GM21515 (cell line): ENCODE measurements at regions not wholly inside any gene's neighbourhood (a gene's known extent, or its start where the extent isn't known, plus 50 kb on each side); places are given as distances from the start of the nearest gene placed in this dataset.
"Not testable (repeated sequence)": the region's sequence is repeated elsewhere in the genome, so short reads cannot be mapped to it uniquely, and the experiment has no call there.

Experiments
- ATAC-seq: cut with Tn5 transposase; IDR thresholded peaks from one replicate; pipeline ENCODE4 v1.9.1; 2021; ENCODE audit not compliant: unreplicated experiment

DNA sequence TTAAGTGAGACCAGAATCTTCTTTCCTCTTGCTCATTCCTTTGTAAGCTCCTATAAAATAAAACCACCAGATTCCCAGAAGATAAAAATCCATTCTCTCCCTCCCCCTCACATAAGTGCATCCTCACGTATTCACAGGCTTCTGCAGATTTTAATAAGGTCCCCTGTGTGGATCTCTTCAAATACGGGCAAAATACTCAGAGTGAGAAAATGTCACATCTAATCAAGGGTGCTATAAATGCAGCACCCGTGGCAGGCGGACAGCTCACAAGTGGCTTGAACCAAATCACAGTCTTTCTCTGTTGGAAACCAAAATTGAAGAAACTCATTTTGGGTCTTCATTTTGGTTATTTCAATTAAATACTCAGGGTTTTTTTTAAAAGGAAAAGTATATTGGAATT lies 212.9 kb upstream of the CMC1 start:
- ATAC-seq = no peak

DNA sequence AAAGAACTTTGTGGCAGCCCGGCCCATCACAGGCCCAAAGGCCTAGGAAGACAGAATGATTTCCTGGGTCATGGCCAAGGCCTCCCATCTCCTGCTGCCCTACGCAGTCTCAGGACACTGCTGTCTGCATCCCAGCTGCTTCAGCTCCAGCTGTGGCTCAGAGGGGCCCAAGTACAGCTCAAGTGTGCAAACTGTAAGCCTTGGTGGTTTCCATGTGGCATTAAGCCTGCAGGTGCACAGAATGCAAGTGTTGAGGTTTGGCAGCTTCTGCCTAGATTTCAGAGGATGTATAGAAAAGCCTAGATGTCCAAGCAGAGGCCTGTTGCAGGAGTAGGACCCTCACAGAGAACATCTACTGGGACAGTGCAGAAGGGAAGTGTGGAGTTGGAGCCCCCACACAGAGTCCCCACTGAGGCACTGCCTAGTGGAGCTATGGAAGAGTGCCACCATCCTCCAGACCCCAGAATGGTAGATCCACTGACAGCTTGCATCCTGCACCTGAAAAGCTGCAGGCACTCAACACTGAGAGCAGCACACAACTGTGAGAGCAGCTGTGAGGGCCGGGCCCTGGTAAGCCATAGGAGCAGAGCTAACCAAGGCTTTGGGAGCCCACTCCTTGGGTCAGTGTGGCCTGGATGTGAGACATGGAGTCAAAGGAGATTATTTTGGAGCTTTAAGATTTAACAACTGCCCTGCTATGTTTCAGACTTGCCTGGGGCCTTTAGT lies 208.2 kb upstream of the CMC1 start:
- ATAC-seq = no peak

DNA sequence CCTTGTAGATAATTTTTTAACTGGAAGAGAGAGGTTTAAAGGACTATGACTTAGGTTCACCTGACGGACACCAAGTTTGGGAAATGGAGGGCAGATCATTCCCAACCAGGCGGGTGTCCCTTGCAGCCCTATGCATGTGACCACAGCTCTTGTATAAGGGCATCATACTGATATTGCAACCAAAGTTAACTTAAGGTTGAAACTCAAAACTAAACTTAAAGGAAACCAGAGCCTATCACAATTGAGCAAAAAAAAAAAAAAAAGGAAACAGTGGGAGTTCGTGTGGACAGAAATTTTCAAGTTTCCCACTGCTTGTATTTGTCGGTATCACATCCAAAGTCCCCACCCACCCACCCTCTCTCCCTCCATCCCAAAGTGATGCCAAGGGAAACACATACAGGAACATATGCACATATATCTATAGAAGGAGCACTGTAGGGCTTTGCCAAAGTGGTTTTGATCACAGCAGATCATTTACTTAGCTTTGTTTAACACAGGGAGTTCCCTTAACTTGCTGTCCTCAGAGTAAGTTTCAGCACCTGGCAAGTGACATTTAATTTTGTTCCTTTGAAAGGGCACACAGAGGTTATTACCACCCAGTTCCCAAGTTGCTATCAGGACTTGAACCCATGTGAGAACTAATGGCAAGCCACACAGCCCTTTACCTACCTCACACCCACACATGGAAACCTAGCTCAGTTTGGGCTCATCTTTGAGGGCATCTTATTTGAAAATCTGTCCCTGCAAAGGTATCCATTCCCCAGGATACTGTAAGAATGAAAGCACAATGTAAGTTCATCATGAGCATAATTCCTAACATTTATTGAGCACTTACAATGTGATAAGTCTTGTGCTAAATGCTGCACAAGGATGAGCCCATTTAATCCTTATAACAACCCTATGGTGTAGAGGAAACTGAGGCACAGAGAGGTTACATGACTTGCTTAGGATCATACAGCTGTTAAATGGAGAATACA lies 204.5 kb upstream of the CMC1 start:
- no peak for ATAC-seq

DNA sequence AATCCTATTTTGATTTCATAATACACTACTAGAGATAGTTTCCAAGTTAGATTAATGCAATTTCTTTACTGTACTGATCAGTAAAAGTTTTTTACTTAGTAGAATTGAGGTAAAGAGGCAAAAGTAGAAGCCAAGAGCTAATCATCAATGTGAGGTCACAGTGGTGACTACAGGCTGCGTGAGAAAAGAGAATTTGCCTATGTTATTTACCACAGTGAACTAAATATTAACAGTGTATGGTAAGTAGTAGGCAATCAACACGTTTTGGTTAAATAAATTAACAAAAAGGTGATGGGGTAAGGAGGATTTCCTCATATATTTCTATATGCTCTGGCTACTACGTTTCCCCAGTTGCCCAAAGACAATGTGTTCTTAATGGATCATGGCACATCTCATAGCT lies 202.2 kb upstream of the CMC1 start:
- ATAC-seq = no peak

DNA sequence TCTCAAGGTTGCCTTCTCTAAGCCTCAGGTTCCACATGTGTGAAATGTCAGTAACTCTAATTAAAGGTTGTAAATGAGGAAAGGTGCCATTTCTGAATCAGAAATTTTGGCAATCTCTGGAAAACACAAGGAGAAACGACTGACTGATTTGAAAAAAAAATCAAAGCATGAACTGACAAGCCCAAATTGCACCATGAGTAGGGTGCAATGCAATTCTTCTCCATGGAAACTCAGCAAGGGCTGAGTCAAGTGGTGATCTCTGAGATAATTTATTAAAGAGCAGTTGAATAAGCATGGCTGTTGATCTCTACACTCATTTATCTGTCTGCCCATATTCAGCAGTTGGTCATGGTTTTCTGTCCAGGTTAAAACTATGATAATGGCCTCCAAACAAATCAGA lies 201.6 kb upstream of the CMC1 start:
- no peak for ATAC-seq

DNA sequence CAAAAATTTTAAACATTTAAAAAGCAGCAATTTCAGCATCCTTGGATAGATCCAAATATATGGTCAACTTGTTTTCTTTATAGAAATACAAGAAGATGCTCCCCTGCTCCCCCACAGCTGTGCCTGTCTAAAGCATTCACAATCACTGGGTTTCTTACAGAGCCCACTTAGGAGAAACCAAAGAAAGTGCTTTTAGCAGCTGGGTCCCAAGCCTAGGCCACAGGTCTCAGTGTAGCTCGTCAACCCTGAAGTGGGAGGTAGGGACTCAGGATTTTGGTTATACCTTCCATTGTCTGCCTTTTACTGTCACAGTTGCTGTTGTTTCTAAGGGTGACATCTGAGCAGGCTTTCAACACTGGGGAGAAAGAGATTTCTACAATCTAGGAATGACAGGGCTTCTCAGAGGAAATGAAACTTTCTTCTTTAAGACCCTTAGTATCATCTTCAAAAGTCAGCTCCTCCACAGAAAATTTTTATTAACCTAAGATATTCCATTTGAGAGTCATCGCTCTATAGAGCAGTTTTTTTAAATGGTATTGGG lies 199.3 kb upstream of the CMC1 start:
- no peak for ATAC-seq

DNA sequence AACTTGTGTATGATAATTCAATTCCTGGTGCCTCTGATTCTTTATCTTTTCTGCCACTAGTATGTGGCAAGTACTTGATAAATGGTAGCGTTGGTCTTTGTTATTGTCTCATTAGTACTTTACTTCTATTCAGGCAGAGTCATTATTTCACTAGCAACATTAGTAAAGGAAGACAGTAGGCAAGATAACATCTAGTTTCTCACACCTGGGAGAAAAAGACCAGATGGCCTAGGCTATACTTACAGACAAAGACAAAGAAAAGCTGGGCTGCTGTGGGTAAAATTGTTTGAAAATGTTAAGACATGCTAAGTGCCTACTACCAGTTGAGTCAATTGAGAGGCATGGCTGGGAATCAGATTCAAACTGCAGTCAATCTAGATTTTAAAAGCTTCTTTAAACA lies 198.7 kb upstream of the CMC1 start:
- ATAC-seq = no peak

DNA sequence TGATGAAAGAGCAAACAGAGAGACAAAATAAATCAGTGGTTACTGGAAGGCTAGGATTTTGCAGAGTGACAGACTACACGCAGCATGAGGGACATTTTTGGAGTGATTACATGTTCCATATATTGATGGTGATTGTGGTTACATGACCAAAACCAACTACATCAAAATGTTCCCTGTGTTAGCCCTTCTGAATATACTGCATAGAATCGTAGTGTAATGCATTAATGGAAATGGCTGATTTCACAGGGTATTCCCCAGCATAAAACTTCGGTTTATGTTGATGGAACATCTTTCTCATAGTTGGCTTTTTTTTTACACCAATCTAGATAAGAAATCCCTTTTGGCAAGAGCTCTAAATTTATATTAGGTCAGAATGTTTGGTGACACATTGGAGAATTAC lies 191.3 kb upstream of the CMC1 start:
- no peak for ATAC-seq

DNA sequence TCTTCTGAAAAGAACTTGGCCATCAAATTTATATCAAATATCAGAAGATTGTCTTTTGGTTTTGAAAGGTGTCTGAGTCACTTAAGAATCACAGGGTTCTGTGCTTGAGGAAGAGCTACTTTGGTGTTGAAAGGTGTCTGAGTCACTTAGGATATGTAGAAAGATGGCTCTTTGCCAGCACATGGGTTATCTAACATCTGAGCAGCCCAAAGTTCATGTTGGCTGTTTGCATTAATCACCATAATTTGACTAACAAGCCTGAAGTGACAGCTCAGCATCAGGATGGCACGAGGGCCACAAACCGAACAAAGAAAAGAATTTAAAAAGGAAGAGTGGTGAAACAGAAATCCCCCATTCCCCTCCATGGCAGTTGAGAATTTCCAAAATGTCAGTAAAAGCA lies 190.5 kb upstream of the CMC1 start:
- no peak for ATAC-seq

DNA sequence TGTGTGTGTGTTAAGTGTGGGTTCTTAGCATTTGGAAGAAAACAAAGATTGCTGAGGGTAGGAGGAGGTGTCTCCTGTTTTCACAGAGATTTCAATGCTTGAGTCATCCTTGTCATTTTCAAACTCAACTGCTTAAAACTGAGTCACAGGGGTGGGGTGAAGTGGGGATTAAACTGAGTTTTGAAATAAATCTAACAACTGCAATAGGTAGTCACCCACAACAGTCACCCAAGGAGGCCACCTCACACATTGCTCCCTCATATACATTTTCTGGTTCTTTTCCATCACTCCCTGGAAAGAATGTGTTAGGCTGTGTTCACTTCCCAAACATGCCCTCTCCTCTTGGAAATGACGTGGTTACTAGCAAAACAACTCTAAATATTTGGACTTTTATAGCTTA lies 187.7 kb upstream of the CMC1 start:
- no peak for ATAC-seq

DNA sequence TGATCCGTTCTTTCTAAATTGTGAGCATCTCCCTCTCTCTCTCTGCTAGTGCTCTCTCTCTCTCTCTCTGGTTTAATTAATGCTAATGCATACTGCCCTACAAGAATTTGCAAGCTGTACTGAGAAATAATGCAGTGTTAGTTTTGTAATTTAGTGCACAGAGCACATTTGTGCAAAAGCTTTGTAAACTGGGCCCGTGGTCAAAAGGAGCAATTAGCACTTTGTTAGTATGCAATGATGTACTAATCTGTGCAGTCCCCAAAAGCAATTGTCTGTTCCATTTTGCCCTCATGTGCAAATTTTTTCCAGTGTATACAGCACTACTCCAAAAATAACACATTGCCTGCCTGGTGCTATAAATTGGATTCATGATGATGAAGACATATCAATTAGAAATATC lies 184.6 kb upstream of the CMC1 start:
- no peak for ATAC-seq

DNA sequence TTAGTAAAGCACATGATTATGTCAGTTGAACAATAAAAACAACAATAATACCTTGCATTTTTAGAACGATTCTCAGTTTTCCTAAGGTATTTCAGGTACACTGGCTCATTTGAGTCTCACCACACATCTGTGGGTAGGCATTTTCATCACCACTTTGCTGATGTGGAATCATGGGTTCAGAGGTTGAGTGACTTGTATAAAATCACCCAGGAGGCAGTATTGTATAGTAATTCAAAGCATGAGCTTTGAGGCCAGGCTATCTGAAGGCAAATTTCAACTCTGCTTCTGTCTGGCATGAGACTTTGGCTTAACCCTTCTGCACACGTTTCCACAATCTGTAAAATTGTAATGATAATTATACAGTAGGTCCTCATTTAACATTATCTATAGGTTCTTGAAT lies 183.9 kb upstream of the CMC1 start:
- ATAC-seq = no peak

DNA sequence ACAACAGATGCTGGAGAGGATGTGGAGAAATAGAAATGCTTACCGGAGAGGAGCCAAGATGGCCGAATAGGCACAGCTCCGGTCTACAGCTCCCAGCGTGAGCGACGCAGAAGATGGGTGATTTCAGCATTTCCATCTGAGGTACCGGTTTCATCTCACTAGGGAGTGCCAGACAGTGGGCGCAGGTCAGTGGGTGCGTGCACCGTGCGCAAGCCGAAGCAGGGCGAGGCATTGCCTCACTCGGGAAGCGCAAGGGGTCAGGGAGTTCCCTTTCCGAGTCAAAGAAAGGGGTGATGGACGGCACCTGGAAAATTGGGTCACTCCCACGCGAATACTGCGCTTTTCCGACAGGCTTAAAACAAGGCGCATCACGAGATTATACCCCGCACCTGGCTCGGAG lies 182.2 kb upstream of the CMC1 start:
- ATAC-seq = not testable (repeated sequence)

DNA sequence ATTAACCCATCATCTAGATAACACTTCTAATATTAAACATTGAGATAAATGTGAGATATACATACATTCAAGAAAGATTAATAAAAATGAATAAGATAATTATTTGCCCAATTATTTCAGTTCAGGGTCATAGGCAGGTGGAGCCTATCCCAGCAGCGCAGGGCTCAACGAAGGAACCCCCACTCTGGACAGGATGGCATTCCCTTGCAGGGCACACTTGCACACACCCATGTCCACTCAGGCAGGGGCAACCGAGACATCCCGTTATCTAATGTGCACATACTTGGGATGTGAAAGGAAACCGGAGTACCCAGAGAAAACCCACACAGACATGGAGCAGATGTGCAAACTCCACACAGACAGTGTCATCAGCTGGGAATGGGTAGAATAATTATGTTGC lies 175.4 kb upstream of the CMC1 start:
- ATAC-seq = no peak

DNA sequence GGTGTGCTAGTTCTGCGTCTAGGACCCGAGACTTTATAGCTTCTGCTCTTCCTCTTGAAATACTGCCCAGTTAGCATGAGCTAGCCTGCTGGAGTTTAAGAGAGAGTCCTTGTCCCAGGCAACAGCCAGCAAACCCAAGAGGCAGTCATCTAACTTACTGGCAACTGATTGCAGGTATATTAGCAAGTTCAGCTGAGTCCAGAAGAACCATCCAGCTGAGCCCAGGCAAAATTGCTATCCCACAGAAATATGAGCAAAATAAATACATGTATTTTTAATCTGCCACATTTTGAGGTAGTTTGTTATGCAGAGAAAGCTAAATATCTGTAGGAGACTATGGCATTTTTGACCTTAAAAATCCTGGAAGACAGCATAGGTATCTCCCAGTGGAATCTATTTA lies 174.4 kb upstream of the CMC1 start:
- no peak for ATAC-seq

DNA sequence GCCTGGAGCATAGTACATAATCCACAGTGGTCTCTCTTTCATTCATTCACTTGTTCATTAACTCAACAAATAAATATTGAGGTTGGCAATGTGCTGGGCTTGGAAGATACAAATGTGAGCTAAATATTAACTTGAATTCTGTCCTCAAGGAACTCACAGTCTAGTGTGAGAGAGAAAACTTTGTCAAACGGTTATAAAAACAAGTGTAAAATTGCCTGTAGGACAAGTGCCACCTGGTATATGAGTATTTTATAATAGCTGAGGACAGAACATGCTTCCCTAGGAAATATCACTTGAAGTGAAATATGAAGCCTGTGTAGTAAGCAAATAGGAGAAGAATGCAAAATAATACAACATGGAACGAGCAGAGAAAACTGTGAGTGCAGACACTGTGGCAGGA lies 173.1 kb upstream of the CMC1 start:
- no peak for ATAC-seq

DNA sequence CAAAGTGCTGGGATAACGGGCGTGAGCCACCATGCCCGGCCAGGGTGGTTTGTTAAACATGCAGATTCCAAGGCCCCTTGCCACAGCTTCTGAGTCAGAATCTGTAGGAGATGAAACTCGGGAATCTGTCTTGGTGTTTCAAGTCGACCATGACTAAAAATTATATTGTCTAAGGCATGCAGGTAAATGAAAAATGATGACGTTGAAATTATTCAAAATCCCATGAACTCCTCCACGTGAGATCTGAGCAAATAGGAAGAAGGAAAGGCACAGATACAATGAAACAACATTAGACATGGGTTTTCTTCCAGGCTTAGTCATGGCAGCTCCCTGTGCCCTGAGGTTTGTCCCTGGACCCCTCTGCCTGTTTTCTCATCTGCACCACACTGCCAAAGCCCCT lies 172.0 kb upstream of the CMC1 start:
- no peak for ATAC-seq

DNA sequence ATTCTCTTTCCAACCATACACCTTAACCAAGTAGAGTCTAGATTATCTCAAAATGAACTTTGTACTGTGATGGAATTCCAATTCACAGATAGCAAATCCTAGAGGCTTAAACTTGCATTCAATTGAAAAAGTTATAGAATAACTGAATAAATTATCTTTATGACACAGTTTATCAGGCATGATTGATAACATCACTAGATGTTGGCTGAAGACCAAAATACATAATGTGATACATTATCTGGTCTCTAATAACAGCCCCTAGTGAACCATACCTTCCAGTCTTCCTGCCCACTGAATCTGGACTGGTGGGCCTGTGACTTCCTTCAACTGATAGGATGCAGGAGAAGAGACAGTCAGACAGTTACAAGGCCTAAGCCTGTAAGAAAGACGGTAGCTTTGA lies 165.2 kb upstream of the CMC1 start:
- no peak for ATAC-seq

DNA sequence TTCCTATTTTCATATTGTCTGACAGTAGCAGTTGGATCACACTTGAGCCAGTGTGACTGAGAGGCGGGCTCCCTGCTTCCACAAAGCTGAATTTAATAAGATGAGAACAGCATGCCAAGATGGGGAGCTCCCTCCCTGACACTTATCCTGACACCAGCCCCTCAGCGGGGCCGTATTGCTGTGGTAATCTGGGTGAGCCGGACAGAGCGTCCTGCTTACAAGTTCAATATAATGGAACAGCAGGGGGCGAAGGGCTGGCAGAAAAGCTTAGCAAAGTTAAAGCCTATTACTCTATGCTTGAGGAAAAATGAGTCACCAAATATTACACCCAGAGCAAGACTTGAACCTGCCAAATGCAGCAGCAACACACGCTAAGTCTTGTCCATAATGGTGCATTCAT lies 163.8 kb upstream of the CMC1 start:
- ATAC-seq = no peak

DNA sequence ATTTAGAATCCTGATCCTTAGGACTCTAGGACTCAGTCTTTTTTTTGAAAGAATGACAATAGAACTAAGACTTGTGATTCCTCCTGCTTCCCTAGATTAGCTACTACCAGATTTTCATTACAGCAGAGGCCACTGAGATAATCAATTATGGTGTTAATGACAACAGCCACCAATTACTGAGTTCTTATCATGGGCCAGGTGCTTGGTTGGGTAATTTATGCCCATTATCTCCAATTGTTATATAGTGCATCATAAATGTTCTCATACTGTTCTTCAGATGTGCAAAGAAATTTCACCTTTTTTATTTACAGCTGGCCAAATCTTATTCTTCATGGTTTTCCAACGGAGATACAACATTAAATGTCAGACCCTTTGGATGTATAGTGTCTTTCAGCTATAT lies 162.9 kb upstream of the CMC1 start:
- ATAC-seq = no peak

DNA sequence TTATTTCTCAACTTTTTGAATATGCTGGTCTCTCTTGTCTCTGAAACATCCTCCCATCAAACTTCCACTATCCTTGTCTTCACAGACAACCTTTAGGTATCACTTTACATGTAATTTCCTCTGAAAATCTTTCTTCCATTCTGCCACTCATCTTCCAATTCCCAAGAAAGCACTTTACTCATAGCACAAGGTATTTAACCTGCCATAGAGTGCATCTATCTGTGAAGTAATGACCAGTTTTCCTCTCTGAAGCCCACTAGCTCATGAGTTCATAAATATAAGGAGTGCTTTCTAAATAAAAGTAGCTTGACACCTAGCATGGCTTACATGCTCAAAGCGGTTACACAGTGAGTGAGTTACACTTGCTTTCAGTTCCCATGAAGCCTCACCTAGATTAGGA lies 160.7 kb upstream of the CMC1 start:
- ATAC-seq = no peak

DNA sequence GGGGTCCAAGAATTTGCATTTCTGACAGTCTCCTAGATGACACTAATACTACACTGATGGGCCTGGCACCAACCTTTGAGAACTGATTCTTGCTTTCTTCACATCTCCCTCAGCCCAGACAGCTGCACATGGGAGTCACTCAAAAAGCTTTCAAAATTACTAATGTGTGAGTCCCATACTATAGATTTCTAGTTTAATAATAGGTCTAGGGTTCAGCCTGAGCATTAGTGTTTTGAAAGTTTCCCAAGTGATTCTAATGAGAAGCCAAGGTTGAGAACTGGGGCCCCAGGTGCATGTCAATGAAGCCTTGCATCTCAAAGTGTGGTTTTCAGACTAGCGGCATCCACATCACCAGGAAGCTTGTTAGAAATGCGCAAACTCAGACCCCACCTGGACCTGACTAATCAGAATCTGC lies 159.9 kb upstream of the CMC1 start:
- ATAC-seq = no peak
